GM12865 (cell line): ENCODE measurements at regions not wholly inside any gene's neighbourhood (a gene's known extent, or its start where the extent isn't known, plus 50 kb on each side); places are given as distances from the start of the nearest gene placed in this dataset.

Experiments
- DNase-seq: peaks from one replicate; pipeline ENCODE4 v3.0.0; 2010; ENCODE audit warnings: low read depth
- H3K4me3 ChIP-seq: 2 replicates; pipeline ENCODE4 v1.5.1; 2011; ENCODE audit warnings: mild to moderate bottlenecking, low read depth, low read length, control low read depth
- CTCF ChIP-seq: IDR thresholded peaks from 2 replicates; pipeline ENCODE4 v1.5.1; 2011; ENCODE audit warnings: low read length, control low read depth, low read depth, inconsistent platforms; ENCODE audit not compliant: insufficient read depth; ENCODE audit errors: missing control alignments

- no peak for DNase-seq
- no peak overlapping the region for H3K4me3 ChIP-seq
- no peak for TF ChIP-seq CTCF
These were observed 552.4 kb upstream of the PBX1 start for GRCh38 chr1:164006621-164007020.

GRCh38 chr1:164017239-164017638 lies 541.7 kb upstream of the PBX1 start:
- no peak overlapping the region for H3K4me3 ChIP-seq
- TF ChIP-seq CTCF = no peak
- DNase-seq = no peak

- no peak for DNase-seq
- no peak for TF ChIP-seq CTCF
- no peak overlapping the region for H3K4me3 ChIP-seq
These were observed 538.6 kb upstream of the PBX1 start for GRCh38 chr1:164020391-164020790.

- no peak for DNase-seq
- TF ChIP-seq CTCF = no peak
- no peak overlapping the region for H3K4me3 ChIP-seq
These were observed 537.2 kb upstream of the PBX1 start for GRCh38 chr1:164021813-164022212.

GRCh38 chr1:164033782-164034181 lies 525.2 kb upstream of the PBX1 start:
- TF ChIP-seq CTCF = no peak
- DNase-seq = no peak
- no peak overlapping the region for H3K4me3 ChIP-seq

GRCh38 chr1:164040754-164041153 lies 518.2 kb upstream of the PBX1 start:
- no peak for DNase-seq
- no peak overlapping the region for H3K4me3 ChIP-seq
- TF ChIP-seq CTCF = no peak

- H3K4me3 ChIP-seq = no peak overlapping the region
- TF ChIP-seq CTCF = no peak
- no peak for DNase-seq
These were observed 507.2 kb upstream of the PBX1 start for GRCh38 chr1:164051782-164052181.
